SK-N-SH treated with all-trans-retinoic acid at 6 μM for 48 hours (cell line): ENCODE measurements at regions not wholly inside any gene's neighbourhood (a gene's known extent, or its start where the extent isn't known, plus 50 kb on each side); places are given as distances from the start of the nearest gene placed in this dataset.
"Not testable (repeated sequence)": the region's sequence is repeated elsewhere in the genome, so short reads cannot be mapped to it uniquely, and the experiment has no call there.

Experiments used
- ATAC-seq: fragments of 200-7000 bp; cut with Tn5 transposase; 3 replicates; pipeline ENCODE4 v1.9.1; 2020; ENCODE audit warnings: mild to moderate bottlenecking, moderate library complexity
- ARNTL ChIP-seq: fragments of 450-650 bp; formaldehyde crosslinking; IDR thresholded peaks from 2 replicates; pipeline ENCODE4 v1.5.0; 2020; ENCODE audit warnings: low read depth, mild to moderate bottlenecking, moderate library complexity, borderline replicate concordance
- BACH2 ChIP-seq: fragments of 250-450 bp; sonication (Bioruptor Pico); IDR thresholded peaks from 2 replicates; pipeline ENCODE4 v1.9.0; 2021; ENCODE audit warnings: mild to moderate bottlenecking, borderline replicate concordance
- CREB5 ChIP-seq: fragments of 250-450 bp; sonication (Bioruptor Pico); IDR thresholded peaks from 2 replicates; pipeline ENCODE4 v1.5.1; 2020; ENCODE audit warnings: low read depth, mild to moderate bottlenecking, moderate library complexity
- CSDC2 ChIP-seq: fragments of 250-450 bp; sonication (Bioruptor Pico); IDR thresholded peaks from 2 replicates; pipeline ENCODE4 v1.5.0; 2020; ENCODE audit warnings: mild to moderate bottlenecking, moderate library complexity
- CSRNP3 ChIP-seq: fragments of 250-450 bp; sonication (Bioruptor Pico); IDR thresholded peaks from 2 replicates; pipeline ENCODE4 v1.5.1; 2021; ENCODE audit warnings: mild to moderate bottlenecking, moderate library complexity
- ESRRG ChIP-seq: fragments of 250-450 bp; sonication (Bioruptor Pico); IDR thresholded peaks from 2 replicates; pipeline ENCODE4 v1.6.1; 2021; ENCODE audit warnings: mild to moderate bottlenecking
- ISL1 ChIP-seq: fragments of 250-450 bp; sonication (Bioruptor Pico); IDR thresholded peaks from 2 replicates; pipeline ENCODE4 v2.1.2; 2022; ENCODE audit warnings: mild to moderate bottlenecking, moderate library complexity
- OSR1 ChIP-seq: fragments of 250-450 bp; sonication (Bioruptor Pico); IDR thresholded peaks from 2 replicates; pipeline ENCODE4 v1.8.0; 2022; ENCODE audit warnings: moderate library complexity, mild to moderate bottlenecking, inconsistent platforms
- PATZ1 ChIP-seq: fragments of 250-450 bp; sonication (Bioruptor Pico); IDR thresholded peaks from 2 replicates; pipeline ENCODE4 v1.8.0; 2020; ENCODE audit warnings: mild to moderate bottlenecking, moderate library complexity, borderline replicate concordance
- POU6F1 ChIP-seq: fragments of 250-450 bp; sonication (Bioruptor Pico); IDR thresholded peaks from 2 replicates; pipeline ENCODE4 v1.8.0; 2021; ENCODE audit warnings: low read depth, mild to moderate bottlenecking, moderate library complexity, borderline replicate concordance
- RARB ChIP-seq: fragments of 250-450 bp; sonication (Bioruptor Pico); IDR thresholded peaks from 2 replicates; pipeline ENCODE4 v1.8.0; 2021; ENCODE audit warnings: mild to moderate bottlenecking, moderate library complexity
- SNAI2 ChIP-seq: fragments of 250-450 bp; sonication (Bioruptor Pico); IDR thresholded peaks from 2 replicates; pipeline ENCODE4 v1.5.0; 2020; ENCODE audit warnings: mild to moderate bottlenecking, moderate library complexity
- TCF4 ChIP-seq: fragments of 250-450 bp; sonication (Bioruptor Pico); IDR thresholded peaks from 2 replicates; pipeline ENCODE4 v1.8.0; 2021; ENCODE audit warnings: mild to moderate bottlenecking, moderate library complexity, borderline replicate concordance
- TOX ChIP-seq: fragments of 250-450 bp; sonication (Bioruptor Pico); IDR thresholded peaks from 2 replicates; pipeline ENCODE4 v1.8.0; 2021; ENCODE audit warnings: mild to moderate bottlenecking, moderate library complexity, borderline replicate concordance
- TSHZ2 ChIP-seq: fragments of 250-450 bp; sonication (Bioruptor Pico); IDR thresholded peaks from 2 replicates; pipeline ENCODE4 v1.5.0; 2020; ENCODE audit warnings: mild to moderate bottlenecking, moderate library complexity
- ZC3H10 ChIP-seq: fragments of 250-450 bp; sonication (Bioruptor Pico); IDR thresholded peaks from 2 replicates; pipeline ENCODE4 v1.5.1; 2021; ENCODE audit warnings: mild to moderate bottlenecking, moderate library complexity
- ZFP3 ChIP-seq: fragments of 250-450 bp; sonication (Bioruptor Pico); IDR thresholded peaks from 2 replicates; pipeline ENCODE4 v1.5.0; 2020; ENCODE audit warnings: mild to moderate bottlenecking, moderate library complexity
- ZNF565 ChIP-seq: fragments of 450-650 bp; formaldehyde crosslinking; conservative IDR thresholded peaks from 2 replicates; pipeline ENCODE4 v1.5.0; 2020; ENCODE audit warnings: low read depth, mild to moderate bottlenecking, moderate library complexity
- ZNF70 ChIP-seq: fragments of 450-650 bp; formaldehyde crosslinking; IDR thresholded peaks from 2 replicates; pipeline ENCODE4 v1.5.0; 2020; ENCODE audit warnings: mild to moderate bottlenecking, moderate library complexity
- ZNF8 ChIP-seq: fragments of 450-650 bp; formaldehyde crosslinking; IDR thresholded peaks from 2 replicates; pipeline ENCODE4 v1.5.0; 2020; ENCODE audit warnings: mild to moderate bottlenecking, moderate library complexity

GRCh38 chr3:166580561-166580960 lies 743.3 kb upstream of the BCHE start:
- ATAC-seq = no peak
- TF ChIP-seq ZNF565 (CRISPR knock-in tag) = no peak
- TF ChIP-seq CREB5 = no peak
- no peak for TF ChIP-seq ZC3H10 (CRISPR knock-in tag)

GRCh38 chr3:166575161-166575560 lies 737.9 kb upstream of the BCHE start:
- TF ChIP-seq CREB5 (no peak), CSRNP3 (CRISPR knock-in tag) (no peak), TOX (no peak), ZFP3 (CRISPR knock-in tag) (no peak), SNAI2 (no peak), OSR1 (no peak), BACH2 (CRISPR knock-in tag) (no peak), RARB (CRISPR knock-in tag) (no peak), TSHZ2 (CRISPR knock-in tag) (no peak), ARNTL (CRISPR knock-in tag) (no peak), CSDC2 (CRISPR knock-in tag) (no peak), ZNF8 (CRISPR knock-in tag) (no peak), ZNF565 (CRISPR knock-in tag) (no peak), TCF4 (CRISPR knock-in tag) (no peak), ESRRG (CRISPR knock-in tag) (no peak), POU6F1 (no peak), ISL1 (no peak), PATZ1 (CRISPR knock-in tag) (no peak), ZNF70 (CRISPR knock-in tag) (no peak)

GRCh38 chr3:166571686-166572085 lies 734.5 kb upstream of the BCHE start:
- not testable (repeated sequence) for ATAC-seq

More at GRCh38 chr3:166575161-166575560, 737.9 kb upstream of the BCHE start:
- ATAC-seq = no peak

- no peak for TF ChIP-seq ZFP3 (CRISPR knock-in tag)
- ATAC-seq = no peak
These were observed 732.9 kb upstream of the BCHE start for GRCh38 chr3:166570102-166570501.
